Endothelial cell (in vitro differentiated cells): ENCODE measurements at regions not wholly inside any gene's neighbourhood (a gene's known extent, or its start where the extent isn't known, plus 50 kb on each side); places are given as distances from the start of the nearest gene placed in this dataset.

Experiments
- DNase-seq: peaks from one replicate; pipeline ENCODE4 v3.0.0; 2021; ENCODE audit warnings: low spot score
- H3K27ac Mint-ChIP-seq: one replicate; pipeline ENCODE4 v1.8.0; 2021; ENCODE audit warnings: mixed read lengths, inconsistent platforms; ENCODE audit not compliant: unreplicated experiment
- H3K27me3 Mint-ChIP-seq: one replicate; pipeline ENCODE4 v1.8.0; 2021; ENCODE audit warnings: mild to moderate bottlenecking, moderate library complexity, mixed read lengths, inconsistent platforms; ENCODE audit not compliant: unreplicated experiment
- H3K36me3 Mint-ChIP-seq: one replicate; pipeline ENCODE4 v1.8.0; 2021; ENCODE audit warnings: mild to moderate bottlenecking, low read depth, mixed read lengths, inconsistent platforms; ENCODE audit not compliant: unreplicated experiment
- H3K4me1 Mint-ChIP-seq: one replicate; pipeline ENCODE4 v1.8.0; 2021; ENCODE audit warnings: mild to moderate bottlenecking, mixed read lengths, inconsistent platforms; ENCODE audit not compliant: unreplicated experiment
- H3K4me3 Mint-ChIP-seq: one replicate; pipeline ENCODE4 v1.8.0; 2021; ENCODE audit warnings: mild to moderate bottlenecking, mixed read lengths, inconsistent platforms; ENCODE audit not compliant: unreplicated experiment
- H3K9me3 Mint-ChIP-seq: one replicate; pipeline ENCODE4 v1.8.0; 2021; ENCODE audit warnings: mixed read lengths, inconsistent platforms; ENCODE audit not compliant: unreplicated experiment
- CTCF ChIP-seq: fragments of 200-600 bp; sonication (generic); IDR thresholded peaks from one replicate; pipeline ENCODE4 v1.5.0; 2021; ENCODE audit warnings: antibody characterized with exemption; ENCODE audit not compliant: unreplicated experiment

GRCh38 chr10:29946614-29946952, 112.8 kb downstream of the JCAD start:
- no peak for TF ChIP-seq CTCF
- Mint-ChIP-seq H3K4me1 (peaks cover 2% of the 10 kb centered on the region), H3K4me3 (no peak overlapping the region), H3K36me3 (no peaks in the 10 kb centered on the region), H3K27me3 (no peaks in the 10 kb centered on the region), H3K27ac (no peak overlapping the region), H3K9me3 (no peaks in the 10 kb centered on the region)
- no peak for DNase-seq

GRCh38 chr10:29941476-29941875, 117.9 kb downstream of the JCAD start:
- Mint-ChIP-seq H3K27ac (no peak overlapping the region), H3K9me3 (no peaks in the 10 kb centered on the region), H3K4me3 (no peak overlapping the region), H3K4me1 (no peaks in the 10 kb centered on the region), H3K27me3 (peaks cover 1% of the 10 kb centered on the region), H3K36me3 (no peaks in the 10 kb centered on the region)
- no peak for TF ChIP-seq CTCF
- no peak for DNase-seq

- no peaks in the 10 kb centered on the region for H3K9me3 Mint-ChIP-seq
- H3K36me3 Mint-ChIP-seq, result peaks cover 7% of the 10 kb centered on the region
- no peak overlapping the region for H3K27ac Mint-ChIP-seq
- no peaks in the 10 kb centered on the region for H3K27me3 Mint-ChIP-seq
- TF ChIP-seq CTCF, result no peak
- DNase-seq, result no peak
- no peak overlapping the region for H3K4me3 Mint-ChIP-seq
- no peaks in the 10 kb centered on the region for H3K4me1 Mint-ChIP-seq
These were observed 126.4 kb downstream of the JCAD start for GRCh38 chr10:29932991-29933390.

- H3K27me3 Mint-ChIP-seq, result peaks cover 2% of the 10 kb centered on the region
- H3K27ac Mint-ChIP-seq, result no peak overlapping the region
- H3K36me3 Mint-ChIP-seq, result peaks cover 9% of the 10 kb centered on the region
- no peak for TF ChIP-seq CTCF
- peaks cover 4% of the 10 kb centered on the region for H3K9me3 Mint-ChIP-seq
- DNase-seq, result no peak
- no peak overlapping the region for H3K4me3 Mint-ChIP-seq
- peaks cover 4% of the 10 kb centered on the region for H3K4me1 Mint-ChIP-seq
These were observed 127.6 kb downstream of the JCAD start for GRCh38 chr10:29931833-29932232.

GRCh38 chr10:29929006-29929405, 130.4 kb downstream of the JCAD start:
- Mint-ChIP-seq H3K27ac (no peak overlapping the region), H3K9me3 (peaks cover 13% of the 10 kb centered on the region), H3K36me3 (peaks cover 24% of the 10 kb centered on the region), H3K27me3 (peaks cover 7% of the 10 kb centered on the region), H3K4me3 (no peak overlapping the region), H3K4me1 (peaks cover 16% of the 10 kb centered on the region)
- TF ChIP-seq CTCF, result no peak
- DNase-seq, result no peak
